ENCODE measurements at regions not wholly inside any gene's neighbourhood (a gene's known extent, or its start where the extent isn't known, plus 50 kb on each side); places are given as distances from the start of the nearest gene placed in this dataset.

DNA sequence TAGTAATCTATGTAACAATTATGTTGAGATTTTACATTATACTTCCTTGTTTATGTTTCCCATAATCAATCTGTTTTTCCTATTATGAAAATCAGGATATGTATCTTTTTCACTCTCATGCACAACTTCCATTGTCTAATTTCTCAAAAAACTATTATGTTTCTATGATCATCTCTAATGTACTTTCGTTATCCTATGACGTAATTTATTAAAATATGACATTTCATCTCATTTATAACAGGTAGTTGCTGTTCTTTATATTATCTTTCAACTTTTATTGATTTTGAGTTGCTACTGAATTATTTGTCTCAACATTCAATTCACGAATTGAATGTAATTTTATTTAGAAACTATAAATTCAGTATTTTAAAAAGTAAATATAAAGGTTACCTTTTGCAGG, 100.8 kb upstream of the MAGEB18 start:
- POLR2A ChIA-PET: no interaction called here
- no peak overlapping the region for H3K4me3 Mint-ChIP-seq
- H3K4me1 Mint-ChIP-seq: no peaks in the 10 kb centered on the region
- H3K36me3 Mint-ChIP-seq: no peaks in the 10 kb centered on the region
- ATAC-seq (no peak), DNase-seq (ENCODE audit: low spot score) (no peak)
- no peaks in the 10 kb centered on the region for H3K27me3 Mint-ChIP-seq (ENCODE audit: low read depth)
- CTCF ChIA-PET: no interaction called here
- TF ChIP-seq ZNF512 (CRISPR knock-in tag; IDR thresholded peaks at IDR 0.05; ENCODE audit: borderline replicate concordance) (no peak), MXD4 (CRISPR knock-in tag; IDR thresholded peaks at IDR 0.05; ENCODE audit: borderline replicate concordance) (no peak), CDX4 (CRISPR knock-in tag; IDR thresholded peaks at IDR 0.05; ENCODE audit: borderline replicate concordance) (no peak), TEAD1 (CRISPR knock-in tag; IDR thresholded peaks at IDR 0.05) (no peak)
- H3K27ac Mint-ChIP-seq: no peak overlapping the region
- H3K9me3 Mint-ChIP-seq: no peaks in the 10 kb centered on the region

DNA sequence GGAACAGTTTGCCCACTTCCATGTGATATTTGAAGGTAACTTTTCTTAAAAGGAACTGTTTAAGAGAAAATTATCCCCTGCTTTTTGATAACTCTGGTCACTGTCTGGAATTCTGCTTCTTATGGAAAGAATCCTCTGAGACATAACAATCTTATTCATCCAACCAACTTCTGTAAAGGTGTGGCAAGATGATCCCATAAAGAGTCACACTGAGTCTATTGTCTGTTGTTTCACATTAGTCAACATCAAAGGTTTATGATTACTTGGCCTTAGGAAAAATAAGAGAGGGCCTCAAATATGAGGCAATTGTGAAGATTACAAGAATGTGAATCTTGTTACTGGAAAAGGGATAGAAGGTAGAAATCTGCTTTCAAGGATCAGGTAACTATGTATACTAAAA, 88.0 kb upstream of the MAGEB18 start:
- ATAC-seq (no peak), DNase-seq (ENCODE audit: low spot score) (no peak)
- Mint-ChIP-seq H3K27me3 (ENCODE audit: low read depth) (no peaks in the 10 kb centered on the region), H3K9me3 (peaks cover 5% of the 10 kb centered on the region; the same call in 1 of the 2 replicates), H3K4me1 (no peaks in the 10 kb centered on the region), H3K4me3 (no peak overlapping the region), H3K27ac (no peak overlapping the region), H3K36me3 (no peaks in the 10 kb centered on the region)
- ChIA-PET CTCF (no interaction called here), POLR2A (no interaction called here)
- TF ChIP-seq NFE2L1 (CRISPR knock-in tag; IDR thresholded peaks at IDR 0.05) (no peak), ZNF263 (CRISPR knock-in tag; IDR thresholded peaks at IDR 0.05; ENCODE audit: low read depth) (no peak)
- TF ChIP-seq, protein P1, sequence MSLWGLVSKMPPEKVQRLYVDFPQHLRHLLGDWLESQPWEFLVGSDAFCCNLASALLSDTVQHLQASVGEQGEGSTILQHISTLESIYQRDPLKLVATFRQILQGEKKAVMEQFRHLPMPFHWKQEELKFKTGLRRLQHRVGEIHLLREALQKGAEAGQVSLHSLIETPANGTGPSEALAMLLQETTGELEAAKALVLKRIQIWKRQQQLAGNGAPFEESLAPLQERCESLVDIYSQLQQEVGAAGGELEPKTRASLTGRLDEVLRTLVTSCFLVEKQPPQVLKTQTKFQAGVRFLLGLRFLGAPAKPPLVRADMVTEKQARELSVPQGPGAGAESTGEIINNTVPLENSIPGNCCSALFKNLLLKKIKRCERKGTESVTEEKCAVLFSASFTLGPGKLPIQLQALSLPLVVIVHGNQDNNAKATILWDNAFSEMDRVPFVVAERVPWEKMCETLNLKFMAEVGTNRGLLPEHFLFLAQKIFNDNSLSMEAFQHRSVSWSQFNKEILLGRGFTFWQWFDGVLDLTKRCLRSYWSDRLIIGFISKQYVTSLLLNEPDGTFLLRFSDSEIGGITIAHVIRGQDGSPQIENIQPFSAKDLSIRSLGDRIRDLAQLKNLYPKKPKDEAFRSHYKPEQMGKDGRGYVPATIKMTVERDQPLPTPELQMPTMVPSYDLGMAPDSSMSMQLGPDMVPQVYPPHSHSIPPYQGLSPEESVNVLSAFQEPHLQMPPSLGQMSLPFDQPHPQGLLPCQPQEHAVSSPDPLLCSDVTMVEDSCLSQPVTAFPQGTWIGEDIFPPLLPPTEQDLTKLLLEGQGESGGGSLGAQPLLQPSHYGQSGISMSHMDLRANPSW (CRISPR knock-in tag; conservative IDR thresholded peaks at IDR 0.05; ENCODE audit: low read depth): no peak

GRCh38 chrX:26070882-26071281, 67.3 kb upstream of the MAGEB18 start:
- ChIA-PET POLR2A (no interaction called here), CTCF (no interaction called here)
- Mint-ChIP-seq H3K36me3 (no peaks in the 10 kb centered on the region), H3K9me3 (no peaks in the 10 kb centered on the region), H3K27me3 (ENCODE audit: low read depth) (no peaks in the 10 kb centered on the region), H3K4me1 (no peaks in the 10 kb centered on the region), H3K4me3 (no peak overlapping the region), H3K27ac (no peak overlapping the region)
- ATAC-seq (no peak), DNase-seq (ENCODE audit: low spot score) (no peak)
- no peak for TF ChIP-seq ZNF317 (CRISPR knock-in tag; IDR thresholded peaks at IDR 0.05; ENCODE audit: borderline replicate concordance, low read depth)
- TF ChIP-seq NFYB (CRISPR knock-in tag; conservative IDR thresholded peaks at IDR 0.05; ENCODE audit: low read depth): no peak
- no peak for TF ChIP-seq PRDM15 (CRISPR knock-in tag; IDR thresholded peaks at IDR 0.05)
- TF ChIP-seq ZNF281 (CRISPR knock-in tag; IDR thresholded peaks at IDR 0.05): no peak
- TF ChIP-seq, protein P2, sequence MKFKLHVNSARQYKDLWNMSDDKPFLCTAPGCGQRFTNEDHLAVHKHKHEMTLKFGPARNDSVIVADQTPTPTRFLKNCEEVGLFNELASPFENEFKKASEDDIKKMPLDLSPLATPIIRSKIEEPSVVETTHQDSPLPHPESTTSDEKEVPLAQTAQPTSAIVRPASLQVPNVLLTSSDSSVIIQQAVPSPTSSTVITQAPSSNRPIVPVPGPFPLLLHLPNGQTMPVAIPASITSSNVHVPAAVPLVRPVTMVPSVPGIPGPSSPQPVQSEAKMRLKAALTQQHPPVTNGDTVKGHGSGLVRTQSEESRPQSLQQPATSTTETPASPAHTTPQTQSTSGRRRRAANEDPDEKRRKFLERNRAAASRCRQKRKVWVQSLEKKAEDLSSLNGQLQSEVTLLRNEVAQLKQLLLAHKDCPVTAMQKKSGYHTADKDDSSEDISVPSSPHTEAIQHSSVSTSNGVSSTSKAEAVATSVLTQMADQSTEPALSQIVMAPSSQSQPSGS (CRISPR knock-in tag; IDR thresholded peaks at IDR 0.05; ENCODE audit: borderline replicate concordance, low read depth): no peak
- no peak for TF ChIP-seq E2F1 (CRISPR knock-in tag; IDR thresholded peaks at IDR 0.05)
- TF ChIP-seq MYBL2 (CRISPR knock-in tag; IDR thresholded peaks at IDR 0.05): no peak
- no peak for TF ChIP-seq ZNF138 (CRISPR knock-in tag; conservative IDR thresholded peaks at IDR 0.05)
- no peak for TF ChIP-seq RELA (CRISPR knock-in tag; IDR thresholded peaks at IDR 0.05; ENCODE audit: borderline replicate concordance)
- TF ChIP-seq SOX15 (CRISPR knock-in tag; IDR thresholded peaks at IDR 0.05): no peak
- no peak for TF ChIP-seq ZNF423 (CRISPR knock-in tag; IDR thresholded peaks at IDR 0.05)
- no peak for TF ChIP-seq ESRRA (CRISPR knock-in tag; IDR thresholded peaks at IDR 0.05; ENCODE audit: borderline replicate concordance)
